ENCODE measurements at regions not wholly inside any gene's neighbourhood (a gene's known extent, or its start where the extent isn't known, plus 50 kb on each side); places are given as distances from the start of the nearest gene placed in this dataset.

DNA sequence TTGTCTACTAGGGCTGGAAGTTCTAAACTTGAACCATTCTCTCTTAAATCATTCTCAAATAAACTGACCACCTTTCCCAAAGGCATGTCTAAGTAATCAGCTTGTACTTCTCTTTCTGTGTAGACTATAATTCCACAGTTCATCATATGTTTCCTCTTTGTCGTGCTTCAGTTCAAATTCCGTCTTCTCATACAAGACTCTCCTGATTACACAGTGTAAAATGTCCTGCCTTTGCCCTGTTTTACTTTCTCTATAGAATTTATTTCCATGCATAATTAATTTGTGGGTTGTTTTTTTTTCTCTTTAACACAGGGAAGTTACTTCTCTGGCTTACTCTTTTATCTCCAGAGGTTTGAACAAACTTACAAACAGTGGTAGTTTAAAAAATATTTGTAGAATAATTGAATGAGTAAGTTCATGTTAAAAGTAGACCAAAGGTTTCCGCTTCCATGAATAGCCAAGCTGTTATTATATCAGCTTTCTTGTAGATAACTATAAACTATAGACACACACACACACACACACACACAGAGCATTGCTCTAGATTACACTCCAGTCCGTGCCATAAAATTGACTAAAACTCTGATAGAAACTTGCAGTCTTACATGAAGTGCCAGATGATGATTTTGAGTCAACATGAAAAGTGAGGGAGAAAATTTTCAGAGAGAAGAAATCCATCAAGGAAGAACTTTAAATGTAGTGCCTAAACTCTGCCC, 119.0 kb downstream of the SUCNR1 start:
- no peak for DNase-seq (ENCODE audit: low read depth)

- no peak for DNase-seq (ENCODE audit: low read depth)
These were observed 121.6 kb downstream of the SUCNR1 start for GRCh38 chr3:151995091-151995490.

GRCh38 chr3:151998744-151999143, 125.3 kb downstream of the SUCNR1 start:
- no peak for DNase-seq (ENCODE audit: low read depth)

- peak; percentile 10 for DNase-seq (ENCODE audit: low read depth)
These were observed 126.5 kb downstream of the SUCNR1 start for GRCh38 chr3:151999936-152000335.

GRCh38 chr3:152011812-152012735, 138.6 kb downstream of the SUCNR1 start:
- no peak for DNase-seq (ENCODE audit: low read depth)

DNA sequence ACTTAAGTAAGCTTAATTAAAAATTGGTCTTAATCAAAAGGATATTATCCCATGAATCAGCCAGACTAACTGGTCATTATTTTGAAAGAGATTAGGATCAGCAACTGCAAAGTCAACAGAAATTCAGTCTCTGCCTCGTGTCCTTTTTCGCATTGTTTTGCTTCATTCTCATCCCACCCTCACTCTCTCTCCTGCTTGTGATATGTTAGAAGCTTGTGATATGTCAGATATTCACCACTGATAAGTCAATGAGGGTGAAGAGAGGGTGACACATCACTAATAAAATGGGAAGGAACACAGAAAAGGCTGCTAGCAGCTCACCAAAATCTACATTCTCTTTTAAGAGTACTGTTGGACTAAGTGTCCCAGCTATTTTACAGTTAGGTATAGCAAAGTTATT, 146.1 kb downstream of the SUCNR1 start:
- DNase-seq (ENCODE audit: low read depth) = peak; percentile 13

GRCh38 chr3:152021951-152022461, 148.6 kb downstream of the SUCNR1 start:
- peak; percentile 96 for DNase-seq (ENCODE audit: low read depth)

DNA sequence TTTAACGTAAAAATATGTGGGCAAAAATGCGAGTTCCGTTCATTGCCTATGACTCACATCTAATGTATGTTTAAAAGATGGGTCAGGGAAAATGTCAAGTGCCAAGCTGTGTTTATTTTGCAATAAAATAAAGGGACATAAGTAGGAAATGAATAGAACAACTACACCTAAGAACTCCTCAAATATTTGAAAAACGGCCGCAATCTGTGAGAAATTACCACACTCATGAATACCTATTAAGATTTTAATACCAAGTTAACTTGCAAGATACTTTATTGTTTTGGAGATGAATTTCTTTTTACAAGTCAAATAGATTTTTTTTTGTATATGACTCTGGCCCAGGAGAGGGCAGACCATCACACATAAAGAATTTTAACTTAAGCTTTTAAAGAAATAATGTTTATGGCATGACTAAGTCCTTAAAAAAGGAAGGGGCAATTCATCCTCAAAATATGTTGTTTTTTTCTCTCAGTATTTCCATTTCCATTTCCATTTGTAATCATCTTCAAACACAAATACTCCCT, 152.7 kb downstream of the SUCNR1 start:
- peak; percentile 74 for DNase-seq (ENCODE audit: low read depth)

GRCh38 chr3:152030320-152030719, 156.9 kb downstream of the SUCNR1 start:
- peak; percentile 49 for DNase-seq (ENCODE audit: low read depth)

DNA sequence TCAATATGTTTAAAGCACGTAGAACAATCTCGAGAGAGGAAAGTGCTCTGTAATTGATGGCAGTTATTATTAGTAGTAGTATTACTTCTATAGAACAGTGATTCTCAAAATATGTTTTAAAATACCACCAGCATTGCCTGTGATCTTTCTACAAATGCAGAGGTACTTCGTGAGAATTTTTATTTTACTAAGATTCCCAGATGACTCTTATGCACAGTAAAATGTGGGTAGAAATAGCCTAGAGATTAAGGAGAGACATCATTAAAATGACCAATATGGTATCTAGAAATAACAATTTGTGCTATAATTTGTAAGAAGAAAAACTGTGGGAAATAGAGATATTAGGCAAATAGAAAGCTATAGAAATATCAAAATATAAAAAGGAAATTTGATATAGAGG, 157.9 kb downstream of the SUCNR1 start:
- no peak for DNase-seq (ENCODE audit: low read depth)

DNA sequence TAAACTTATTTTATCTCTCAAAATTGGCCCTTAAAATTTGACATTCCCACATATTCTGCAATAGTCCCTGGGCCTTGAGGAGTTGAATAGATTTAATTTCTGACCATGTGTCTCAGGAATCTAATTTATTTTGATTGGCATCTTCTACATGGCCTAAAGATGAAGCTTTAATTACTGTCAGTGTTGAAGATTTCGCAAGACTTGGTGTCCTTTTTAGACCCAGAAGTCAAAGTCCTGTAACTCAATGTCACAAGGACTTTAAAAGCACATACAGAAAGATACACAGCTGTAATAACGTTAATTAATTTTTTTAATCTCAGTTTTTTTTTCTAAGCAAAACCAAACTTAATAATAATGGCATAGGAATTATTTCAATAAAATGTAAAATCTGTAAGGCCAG, 163.9 kb downstream of the SUCNR1 start:
- no peak for DNase-seq (ENCODE audit: low read depth)

DNA sequence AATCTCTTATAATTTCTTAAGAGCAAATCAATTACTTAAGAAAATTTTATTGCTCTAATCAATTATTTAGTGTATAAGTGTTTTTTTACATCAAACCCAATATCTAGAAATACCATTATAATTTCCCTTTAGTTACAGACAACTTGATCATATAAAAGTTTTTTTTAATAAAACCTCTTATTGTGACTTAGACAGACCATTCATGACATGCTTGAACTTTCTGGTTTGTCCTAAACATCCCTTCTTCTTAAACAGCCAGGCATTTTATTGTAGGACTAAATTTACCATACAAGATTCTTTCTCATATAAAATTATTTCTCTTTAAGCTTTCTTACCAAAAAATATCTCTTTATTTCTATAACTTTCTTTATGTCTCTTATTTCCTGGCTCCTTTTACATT, 164.5 kb downstream of the SUCNR1 start:
- no peak for DNase-seq (ENCODE audit: low read depth)

DNA sequence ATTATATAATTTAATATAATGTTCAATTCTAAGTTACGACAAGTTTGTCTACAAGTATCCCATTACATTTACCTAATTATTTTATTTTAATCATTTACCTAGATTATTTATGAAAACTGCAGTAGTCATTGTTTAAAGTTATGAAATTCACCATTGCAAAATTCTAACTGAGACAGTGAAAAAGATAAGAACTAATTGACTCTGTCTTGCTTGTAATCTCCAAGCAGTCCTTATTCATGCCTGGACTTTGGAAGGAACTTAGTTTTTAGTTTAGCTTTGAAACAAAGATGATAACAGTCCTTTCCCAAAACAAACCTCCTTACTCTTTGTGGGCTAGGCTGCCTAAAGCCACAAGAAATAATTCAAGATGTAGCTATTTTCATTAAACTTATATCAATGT, 165.0 kb downstream of the SUCNR1 start:
- no peak for DNase-seq (ENCODE audit: low read depth)

- DNase-seq (ENCODE audit: low read depth) = no peak
These were observed 166.4 kb downstream of the SUCNR1 start for GRCh38 chr3:152039887-152040286.

GRCh38 chr3:152040319-152040718, 166.9 kb downstream of the SUCNR1 start:
- no peak for DNase-seq (ENCODE audit: low read depth)

- no peak for DNase-seq (ENCODE audit: low read depth)
These were observed 170.2 kb downstream of the SUCNR1 start for GRCh38 chr3:152043620-152044019.

DNA sequence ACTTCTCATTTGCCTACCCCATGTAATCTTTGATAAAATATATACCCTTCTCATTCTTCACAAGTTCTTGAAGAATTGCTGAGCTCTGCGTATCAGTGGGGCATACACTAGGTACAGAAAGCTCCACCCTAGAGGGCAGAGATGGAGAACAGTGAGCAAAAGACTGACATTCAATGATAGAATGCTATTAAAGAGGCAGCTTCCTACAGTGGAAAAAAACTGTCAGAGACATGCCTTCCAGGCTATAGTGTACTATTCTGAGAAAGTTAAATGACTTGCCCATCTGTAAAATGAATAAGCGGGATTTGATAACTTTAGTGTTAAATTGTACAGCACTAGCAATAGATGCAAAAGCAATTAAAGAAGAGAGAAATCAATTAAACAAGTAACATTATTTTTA, 172.8 kb downstream of the SUCNR1 start:
- no peak for DNase-seq (ENCODE audit: low read depth)

GRCh38 chr3:152047465-152047864, 174.0 kb downstream of the SUCNR1 start:
- peak; percentile 93 for DNase-seq (ENCODE audit: low read depth)

- DNase-seq (ENCODE audit: low read depth) = peak; percentile 66
These were observed 175.4 kb downstream of the SUCNR1 start for GRCh38 chr3:152048831-152049230.

GRCh38 chr3:152050903-152051302, 177.5 kb downstream of the SUCNR1 start:
- DNase-seq (ENCODE audit: low read depth) = peak; percentile 29

DNA sequence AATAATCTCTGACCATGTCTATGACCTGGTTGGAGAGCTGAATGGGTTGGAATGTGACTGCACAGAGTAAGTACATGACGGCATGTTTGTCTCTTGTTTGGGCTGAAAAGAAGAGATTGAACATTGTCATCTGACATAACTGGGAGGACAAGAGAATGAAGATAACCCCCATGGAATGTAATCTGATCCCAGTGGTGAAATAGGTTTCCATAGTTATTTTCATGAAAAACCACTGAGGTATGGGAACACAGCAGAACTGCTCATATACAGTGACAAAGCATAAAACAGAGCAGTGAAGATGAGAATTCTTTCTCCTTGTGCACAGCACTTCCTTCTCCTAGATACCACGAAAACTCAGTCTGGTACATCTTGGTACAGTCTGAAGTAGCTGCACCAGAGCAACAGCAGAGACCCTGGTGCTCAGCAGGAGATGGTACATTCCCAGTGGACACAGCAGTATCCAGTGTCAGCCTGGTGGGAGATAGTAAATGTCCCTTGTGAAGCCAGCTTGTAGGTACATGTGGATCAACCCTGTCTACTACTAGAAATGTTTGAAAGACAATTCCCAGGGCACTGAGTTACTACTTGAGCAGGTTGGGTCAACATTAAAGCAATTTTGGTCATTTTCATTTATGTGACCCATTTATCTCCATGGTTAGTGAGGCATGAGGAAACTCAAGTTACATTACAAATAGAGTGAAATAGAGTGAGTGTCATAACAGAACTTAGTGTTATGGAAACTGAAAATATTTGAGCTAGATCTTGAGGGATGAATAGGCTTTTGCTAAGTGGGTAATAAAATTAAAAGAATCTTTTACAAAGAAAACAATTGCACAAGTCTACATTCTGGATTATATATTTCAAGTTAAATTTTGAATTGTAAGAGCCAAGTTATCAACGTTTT, 178.3 kb downstream of the SUCNR1 start:
- peak; percentile 36 for DNase-seq (ENCODE audit: low read depth)

GRCh38 chr3:152053866-152054265, 180.4 kb downstream of the SUCNR1 start:
- DNase-seq (ENCODE audit: low read depth) = no peak
